ENCODE measurements at regions not wholly inside any gene's neighbourhood (a gene's known extent, or its start where the extent isn't known, plus 50 kb on each side); places are given as distances from the start of the nearest gene placed in this dataset.

DNA sequence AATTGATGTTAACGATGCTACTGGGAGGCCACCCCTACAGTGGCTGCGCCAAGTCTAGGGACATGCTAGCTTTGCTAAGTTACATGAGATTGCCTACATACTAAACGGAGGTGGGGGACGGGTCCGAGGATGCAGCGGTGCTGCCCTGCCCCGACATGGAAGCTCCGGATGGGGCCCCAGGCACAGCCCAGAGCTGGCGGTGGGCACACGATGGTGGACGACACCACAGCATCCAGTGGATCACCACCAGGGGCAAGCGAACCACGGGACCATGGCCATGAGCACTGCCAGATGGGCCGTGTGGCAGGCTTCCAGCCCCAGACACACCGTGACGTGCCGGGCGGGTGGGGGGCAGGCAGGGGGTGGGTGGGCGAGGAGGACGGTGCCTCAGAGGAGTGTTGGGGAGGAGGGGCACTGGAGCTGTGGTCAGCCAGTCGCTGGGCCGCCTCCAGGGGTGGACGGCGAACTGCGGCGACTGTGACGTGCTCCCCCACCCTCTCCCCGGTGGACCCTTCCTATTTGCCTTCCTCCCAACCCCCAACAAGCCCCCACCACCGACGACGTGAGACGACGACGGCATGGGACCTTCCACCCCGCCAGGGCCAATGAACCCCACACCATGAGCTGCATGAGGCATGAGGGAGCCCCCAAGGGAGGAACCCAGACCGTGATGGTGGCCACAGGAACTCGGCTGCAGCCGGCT is 90.6 kb upstream of the ANKRD30BL start:
- TF ChIP-seq, protein P1, sequence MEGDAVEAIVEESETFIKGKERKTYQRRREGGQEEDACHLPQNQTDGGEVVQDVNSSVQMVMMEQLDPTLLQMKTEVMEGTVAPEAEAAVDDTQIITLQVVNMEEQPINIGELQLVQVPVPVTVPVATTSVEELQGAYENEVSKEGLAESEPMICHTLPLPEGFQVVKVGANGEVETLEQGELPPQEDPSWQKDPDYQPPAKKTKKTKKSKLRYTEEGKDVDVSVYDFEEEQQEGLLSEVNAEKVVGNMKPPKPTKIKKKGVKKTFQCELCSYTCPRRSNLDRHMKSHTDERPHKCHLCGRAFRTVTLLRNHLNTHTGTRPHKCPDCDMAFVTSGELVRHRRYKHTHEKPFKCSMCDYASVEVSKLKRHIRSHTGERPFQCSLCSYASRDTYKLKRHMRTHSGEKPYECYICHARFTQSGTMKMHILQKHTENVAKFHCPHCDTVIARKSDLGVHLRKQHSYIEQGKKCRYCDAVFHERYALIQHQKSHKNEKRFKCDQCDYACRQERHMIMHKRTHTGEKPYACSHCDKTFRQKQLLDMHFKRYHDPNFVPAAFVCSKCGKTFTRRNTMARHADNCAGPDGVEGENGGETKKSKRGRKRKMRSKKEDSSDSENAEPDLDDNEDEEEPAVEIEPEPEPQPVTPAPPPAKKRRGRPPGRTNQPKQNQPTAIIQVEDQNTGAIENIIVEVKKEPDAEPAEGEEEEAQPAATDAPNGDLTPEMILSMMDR (IDR thresholded peaks at IDR 0.05): no peak
- TF ChIP-seq, protein P2, sequence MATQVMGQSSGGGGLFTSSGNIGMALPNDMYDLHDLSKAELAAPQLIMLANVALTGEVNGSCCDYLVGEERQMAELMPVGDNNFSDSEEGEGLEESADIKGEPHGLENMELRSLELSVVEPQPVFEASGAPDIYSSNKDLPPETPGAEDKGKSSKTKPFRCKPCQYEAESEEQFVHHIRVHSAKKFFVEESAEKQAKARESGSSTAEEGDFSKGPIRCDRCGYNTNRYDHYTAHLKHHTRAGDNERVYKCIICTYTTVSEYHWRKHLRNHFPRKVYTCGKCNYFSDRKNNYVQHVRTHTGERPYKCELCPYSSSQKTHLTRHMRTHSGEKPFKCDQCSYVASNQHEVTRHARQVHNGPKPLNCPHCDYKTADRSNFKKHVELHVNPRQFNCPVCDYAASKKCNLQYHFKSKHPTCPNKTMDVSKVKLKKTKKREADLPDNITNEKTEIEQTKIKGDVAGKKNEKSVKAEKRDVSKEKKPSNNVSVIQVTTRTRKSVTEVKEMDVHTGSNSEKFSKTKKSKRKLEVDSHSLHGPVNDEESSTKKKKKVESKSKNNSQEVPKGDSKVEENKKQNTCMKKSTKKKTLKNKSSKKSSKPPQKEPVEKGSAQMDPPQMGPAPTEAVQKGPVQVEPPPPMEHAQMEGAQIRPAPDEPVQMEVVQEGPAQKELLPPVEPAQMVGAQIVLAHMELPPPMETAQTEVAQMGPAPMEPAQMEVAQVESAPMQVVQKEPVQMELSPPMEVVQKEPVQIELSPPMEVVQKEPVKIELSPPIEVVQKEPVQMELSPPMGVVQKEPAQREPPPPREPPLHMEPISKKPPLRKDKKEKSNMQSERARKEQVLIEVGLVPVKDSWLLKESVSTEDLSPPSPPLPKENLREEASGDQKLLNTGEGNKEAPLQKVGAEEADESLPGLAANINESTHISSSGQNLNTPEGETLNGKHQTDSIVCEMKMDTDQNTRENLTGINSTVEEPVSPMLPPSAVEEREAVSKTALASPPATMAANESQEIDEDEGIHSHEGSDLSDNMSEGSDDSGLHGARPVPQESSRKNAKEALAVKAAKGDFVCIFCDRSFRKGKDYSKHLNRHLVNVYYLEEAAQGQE (IDR thresholded peaks at IDR 0.05; ENCODE audit: low read depth, low read length): no peak
